Effector memory CD8-positive, alpha-beta T cell (primary cell): ENCODE measurements at regions not wholly inside any gene's neighbourhood (a gene's known extent, or its start where the extent isn't known, plus 50 kb on each side); places are given as distances from the start of the nearest gene placed in this dataset.
"Not testable (repeated sequence)": the region's sequence is repeated elsewhere in the genome, so short reads cannot be mapped to it uniquely, and the experiment has no call there.

Experiments
- ATAC-seq: fragments of 150-1000 bp; cut with Tn5 transposase; replicated peaks from 2 replicates; pipeline ENCODE4 v1.10.0; 2021; ENCODE audit warnings: mild to moderate bottlenecking, moderate library complexity
- DNase-seq, 3 experiments: peaks; one replicate each; pipeline ENCODE4 v3.0.0; 2021
- H3K27ac Mint-ChIP-seq, 2 donors: one replicate each; pipeline ENCODE4 v1.8.0; 2022; ENCODE audit warnings: mild to moderate bottlenecking in 2 of 2, mixed read lengths in 2 of 2, moderate library complexity in 2 of 2
- H3K27me3 Mint-ChIP-seq, 2 donors: one replicate each; pipeline ENCODE4 v1.8.0; 2022; ENCODE audit warnings: mixed read lengths in 2 of 2
- H3K36me3 Mint-ChIP-seq: one replicate; pipeline ENCODE4 v1.8.0; 2022; ENCODE audit warnings: mild to moderate bottlenecking, moderate library complexity, mixed read lengths; ENCODE audit not compliant: insufficient read depth
- H3K4me1 Mint-ChIP-seq, 2 donors: one replicate each; pipeline ENCODE4 v1.8.0; 2022; ENCODE audit warnings: low read depth in 2 of 2, mixed read lengths in 2 of 2
- H3K4me3 Mint-ChIP-seq, 2 donors: one replicate each; pipeline ENCODE4 v1.8.0; 2022; ENCODE audit warnings: mild to moderate bottlenecking in 2 of 2, mixed read lengths in 2 of 2, moderate library complexity in 2 of 2
- H3K9me3 Mint-ChIP-seq, 2 donors: one replicate each; pipeline ENCODE4 v1.8.0; 2022; ENCODE audit warnings: mixed read lengths in 2 of 2

DNA sequence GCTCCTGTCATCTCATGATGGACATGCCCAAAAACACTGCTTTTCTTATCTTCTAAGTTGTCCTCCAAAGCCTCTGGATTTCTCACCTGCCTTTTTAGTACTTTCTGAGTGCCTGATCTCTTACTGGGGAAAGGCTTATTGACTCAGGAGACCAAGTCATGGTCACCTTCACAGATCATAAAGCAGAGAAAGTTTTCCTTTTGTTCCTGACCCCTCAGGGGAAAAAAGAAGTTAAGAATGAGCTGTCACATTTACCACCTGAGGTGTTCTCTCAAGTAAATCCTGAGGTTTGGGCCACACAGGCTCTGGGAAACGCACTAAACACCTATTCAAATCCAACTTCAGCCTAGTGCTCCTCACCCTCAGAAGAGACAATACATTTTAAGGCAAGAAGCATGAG lies 119.3 kb upstream of the ALG10B start:
- not testable (repeated sequence) for H3K27ac Mint-ChIP-seq, H3K4me3 Mint-ChIP-seq

DNA sequence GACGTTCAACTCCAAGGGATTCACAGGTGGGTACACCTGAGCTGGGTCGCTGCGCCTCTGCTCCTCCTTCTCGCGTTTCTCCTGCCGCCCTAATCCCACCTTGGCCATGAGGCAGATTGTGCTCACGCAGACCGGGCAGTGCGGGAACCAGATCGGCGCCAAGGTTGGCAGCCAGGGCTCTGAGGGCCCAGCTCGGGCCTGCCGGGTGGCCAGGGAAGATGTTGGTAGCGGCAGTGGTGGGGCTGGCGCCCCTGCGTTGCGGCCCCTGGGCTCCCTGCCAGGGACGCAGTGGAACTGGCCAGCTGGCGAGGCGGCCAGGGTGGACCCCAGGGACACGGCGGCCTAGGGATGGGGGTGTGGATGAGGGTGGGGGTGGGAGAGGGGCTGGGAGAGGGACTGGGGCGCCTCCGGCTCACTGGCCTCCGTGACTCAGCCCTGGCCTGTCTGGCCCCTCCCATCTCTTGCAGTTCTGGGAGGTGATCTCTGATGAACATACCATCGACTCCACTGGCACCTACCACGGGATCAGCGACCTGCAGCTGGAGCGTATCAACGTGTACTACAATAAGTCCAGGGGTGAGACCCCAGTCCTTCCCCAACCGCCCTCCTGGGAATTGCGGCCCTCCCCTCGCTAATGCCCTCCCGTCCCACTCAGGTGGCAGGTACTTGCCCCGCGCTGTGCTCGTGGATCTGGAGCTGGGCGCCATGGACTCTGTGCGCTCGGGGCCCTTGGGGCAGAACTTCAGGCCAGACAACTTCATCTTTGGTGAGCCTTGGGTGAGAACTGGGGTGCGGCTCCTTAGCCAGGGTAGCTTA lies 114.9 kb upstream of the ALG10B start:
- no peaks in the 10 kb centered on the region for H3K9me3 Mint-ChIP-seq
- H3K27ac Mint-ChIP-seq: no peak overlapping the region
- no peaks in the 10 kb centered on the region for H3K27me3 Mint-ChIP-seq
- DNase-seq (no peak), ATAC-seq (no peak)
- H3K4me1 Mint-ChIP-seq: no peaks in the 10 kb centered on the region
- no peak overlapping the region for H3K4me3 Mint-ChIP-seq
- H3K36me3 Mint-ChIP-seq: no peaks in the 10 kb centered on the region

More for the DNA sequence above, 119.3 kb upstream of the ALG10B start:
- not testable (repeated sequence) for H3K9me3 Mint-ChIP-seq, H3K36me3 Mint-ChIP-seq, ATAC-seq, H3K4me1 Mint-ChIP-seq, H3K27me3 Mint-ChIP-seq, DNase-seq

DNA sequence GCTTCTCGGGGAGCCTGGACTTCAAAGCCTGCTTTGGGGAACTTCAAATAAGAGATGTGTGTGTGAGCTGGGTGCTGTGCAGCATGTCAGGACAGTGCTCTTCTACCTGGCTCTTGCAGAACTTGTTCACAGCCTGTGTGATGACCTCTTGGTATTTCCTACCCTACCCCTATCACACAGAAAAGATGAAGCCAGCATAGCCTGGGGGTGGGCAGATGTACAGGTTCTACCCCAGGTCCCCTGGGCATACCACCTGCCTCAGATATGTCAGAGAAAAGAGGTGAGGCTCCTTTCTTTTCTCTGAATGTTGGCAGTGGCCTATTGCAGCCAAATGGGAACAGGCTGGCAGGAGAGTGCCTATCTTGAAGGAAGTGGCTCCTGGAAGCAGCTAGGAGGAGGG lies 111.7 kb upstream of the ALG10B start:
- Mint-ChIP-seq H3K27me3 (no peaks in the 10 kb centered on the region), H3K4me1 (no peaks in the 10 kb centered on the region), H3K4me3 (no peak overlapping the region), H3K27ac (no peak overlapping the region), H3K36me3 (no peaks in the 10 kb centered on the region), H3K9me3 (peaks cover 3 to 7% of the 10 kb centered on the region in 2 donors)
- no peak for DNase-seq
- no peak for ATAC-seq

DNA sequence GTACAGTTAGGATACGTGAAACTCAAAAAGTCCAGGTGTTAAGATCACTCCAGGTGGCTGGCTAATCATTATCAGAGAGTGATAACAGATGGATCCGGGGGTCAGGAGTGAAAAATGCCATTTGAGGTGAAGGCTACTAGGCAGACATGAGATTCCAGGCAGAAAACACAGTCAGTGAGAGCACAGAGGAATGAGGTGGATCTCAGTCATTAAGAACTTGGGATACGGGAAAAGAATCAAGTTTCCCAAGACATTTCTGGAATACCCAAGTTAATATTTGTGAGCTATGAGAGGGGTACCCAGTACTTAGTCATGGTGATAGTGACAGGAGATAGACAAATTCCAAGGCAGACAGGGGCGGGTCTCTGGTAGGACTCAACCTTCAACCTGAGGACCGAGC lies 94.6 kb upstream of the ALG10B start:
- Mint-ChIP-seq H3K27me3 (no peaks in the 10 kb centered on the region), H3K36me3 (no peaks in the 10 kb centered on the region), H3K4me3 (no peak overlapping the region), H3K9me3 (peaks cover 0 to 7% of the 10 kb centered on the region in 2 donors), H3K4me1 (no peaks in the 10 kb centered on the region), H3K27ac (no peak overlapping the region)
- DNase-seq (no peak), ATAC-seq (no peak)

DNA sequence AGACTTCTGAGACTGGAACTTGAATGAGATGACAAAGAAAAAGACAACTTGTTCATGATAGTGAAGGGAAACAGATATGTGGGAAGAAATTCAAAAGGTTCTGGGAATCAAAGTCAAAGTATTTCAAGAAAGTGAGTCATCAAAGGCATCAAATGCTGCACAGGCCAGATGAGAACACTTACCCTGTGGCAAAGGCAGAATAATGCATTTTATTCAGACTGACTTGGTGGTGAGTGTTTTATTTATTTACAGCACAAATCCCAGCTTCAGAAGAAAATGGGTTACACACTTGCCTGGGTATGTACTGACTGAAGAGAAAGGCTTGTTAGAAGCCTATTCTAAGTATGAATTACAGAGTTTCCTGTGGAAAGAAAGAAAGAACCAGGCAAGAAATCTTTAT lies 78.2 kb upstream of the ALG10B start:
- not testable (repeated sequence) for H3K27me3 Mint-ChIP-seq, H3K4me1 Mint-ChIP-seq, H3K9me3 Mint-ChIP-seq, H3K4me3 Mint-ChIP-seq, H3K27ac Mint-ChIP-seq, H3K36me3 Mint-ChIP-seq, ATAC-seq, DNase-seq

DNA sequence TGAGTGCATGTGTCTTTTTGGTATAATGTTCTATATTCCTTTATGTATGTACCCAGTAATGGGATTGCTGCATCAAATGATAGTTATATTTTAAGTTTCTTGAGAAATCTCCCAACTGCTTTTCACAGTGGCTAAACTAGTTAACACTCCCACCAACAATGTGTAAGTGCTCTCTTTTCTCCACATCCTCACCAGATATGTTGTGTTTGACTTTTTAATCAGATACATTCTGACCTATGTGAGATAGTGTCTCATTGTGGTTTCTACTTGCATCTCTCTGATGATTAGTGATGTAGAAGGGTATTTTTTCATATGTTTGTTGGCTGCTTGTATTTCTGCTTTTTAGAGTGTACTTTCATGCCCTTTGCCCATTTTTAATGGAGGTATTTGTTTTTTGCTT lies 62.8 kb upstream of the ALG10B start:
- Mint-ChIP-seq H3K4me1 (no peaks in the 10 kb centered on the region), H3K27me3 (no peaks in the 10 kb centered on the region), H3K27ac (no peak overlapping the region), H3K9me3 (peaks cover 0 to 8% of the 10 kb centered on the region in 2 donors), H3K36me3 (no peaks in the 10 kb centered on the region), H3K4me3 (no peak overlapping the region)
- ATAC-seq (no peak), DNase-seq (no peak)

DNA sequence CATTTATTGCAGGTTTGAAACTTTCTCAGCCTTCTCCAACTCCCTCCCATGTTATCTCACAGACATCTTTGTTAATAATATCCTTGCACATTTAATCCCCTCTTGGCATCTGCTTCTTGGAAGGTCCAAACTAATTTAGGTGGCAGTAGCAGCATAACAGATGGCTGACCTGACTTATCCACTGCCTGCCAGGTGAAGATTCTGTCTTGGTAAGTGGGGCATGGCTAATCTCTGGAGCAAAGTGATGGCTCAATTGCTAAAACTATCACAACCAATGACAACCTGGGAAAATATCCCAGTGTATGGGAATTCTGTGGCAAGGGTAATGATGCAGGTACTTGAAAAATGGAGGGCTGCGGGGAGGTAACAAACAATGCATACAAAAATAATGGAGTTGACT lies 58.2 kb upstream of the ALG10B start:
- ATAC-seq: no peak
- Mint-ChIP-seq H3K27ac (no peak overlapping the region), H3K36me3 (no peaks in the 10 kb centered on the region), H3K4me1 (no peaks in the 10 kb centered on the region), H3K27me3 (no peaks in the 10 kb centered on the region), H3K9me3 (peaks cover 0 to 24% of the 10 kb centered on the region in 2 donors), H3K4me3 (no peak overlapping the region)
- DNase-seq: no peak
